Neural cell (in vitro differentiated cells): ENCODE measurements at regions not wholly inside any gene's neighbourhood (a gene's known extent, or its start where the extent isn't known, plus 50 kb on each side); places are given as distances from the start of the nearest gene placed in this dataset.

ENCODE experiments used
- EZH2 ChIP-seq: fragments of 200-600, 300-800 bp; shearing (Covaris generic), sonication (generic); IDR thresholded peaks from 2 replicates; pipeline ENCODE4 v1.6.1; 2014; ENCODE audit warnings: antibody characterized with exemption, low read length, borderline replicate concordance, mild to moderate bottlenecking; ENCODE audit not compliant: insufficient read depth, poor library complexity, severe bottlenecking
- POLR2AphosphoS5 ChIP-seq: IDR thresholded peaks from 2 replicates; pipeline ENCODE4 v1.6.1; 2012
- RAD21 ChIP-seq: fragments of 450-650 bp; conservative IDR thresholded peaks from 2 replicates; pipeline ENCODE4 v1.6.1; 2014; ENCODE audit warnings: antibody characterized with exemption, mild to moderate bottlenecking, moderate library complexity
- TAF1 ChIP-seq: IDR thresholded peaks from 2 replicates; pipeline ENCODE4 v1.6.1; 2012; ENCODE audit warnings: low read depth
- TF ChIP-seq, protein P1 (sequence below): fragments of 450-650 bp; IDR thresholded peaks from 2 replicates; pipeline ENCODE4 v1.5.1; 2014; ENCODE audit warnings: antibody characterized with exemption, mild to moderate bottlenecking, moderate library complexity; ENCODE audit not compliant: poor library complexity, severe bottlenecking

DNA sequence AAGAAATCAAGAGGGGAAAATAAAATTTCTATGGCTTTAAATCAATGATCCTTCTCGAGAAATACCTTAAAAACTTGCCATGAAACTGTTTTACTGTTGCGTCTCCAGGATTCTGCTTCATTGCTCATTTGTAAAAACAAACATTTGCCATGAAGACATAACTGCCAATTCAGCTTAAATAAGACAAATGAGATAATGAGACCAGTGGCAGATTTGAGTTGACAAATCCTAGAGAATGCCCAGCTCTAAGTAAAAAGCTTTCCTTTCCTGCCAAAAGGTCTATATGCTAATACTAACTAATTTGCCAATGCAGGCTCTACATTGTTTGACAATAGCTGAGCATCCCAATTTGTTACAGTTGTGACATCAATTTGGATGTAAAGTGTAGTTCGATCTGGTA is 400.5 kb upstream of the PCDH9 start:
- TF ChIP-seq POLR2AphosphoS5 (no peak), RAD21 (no peak), EZH2 (no peak), TAF1 (no peak)
- TF ChIP-seq, protein P1, sequence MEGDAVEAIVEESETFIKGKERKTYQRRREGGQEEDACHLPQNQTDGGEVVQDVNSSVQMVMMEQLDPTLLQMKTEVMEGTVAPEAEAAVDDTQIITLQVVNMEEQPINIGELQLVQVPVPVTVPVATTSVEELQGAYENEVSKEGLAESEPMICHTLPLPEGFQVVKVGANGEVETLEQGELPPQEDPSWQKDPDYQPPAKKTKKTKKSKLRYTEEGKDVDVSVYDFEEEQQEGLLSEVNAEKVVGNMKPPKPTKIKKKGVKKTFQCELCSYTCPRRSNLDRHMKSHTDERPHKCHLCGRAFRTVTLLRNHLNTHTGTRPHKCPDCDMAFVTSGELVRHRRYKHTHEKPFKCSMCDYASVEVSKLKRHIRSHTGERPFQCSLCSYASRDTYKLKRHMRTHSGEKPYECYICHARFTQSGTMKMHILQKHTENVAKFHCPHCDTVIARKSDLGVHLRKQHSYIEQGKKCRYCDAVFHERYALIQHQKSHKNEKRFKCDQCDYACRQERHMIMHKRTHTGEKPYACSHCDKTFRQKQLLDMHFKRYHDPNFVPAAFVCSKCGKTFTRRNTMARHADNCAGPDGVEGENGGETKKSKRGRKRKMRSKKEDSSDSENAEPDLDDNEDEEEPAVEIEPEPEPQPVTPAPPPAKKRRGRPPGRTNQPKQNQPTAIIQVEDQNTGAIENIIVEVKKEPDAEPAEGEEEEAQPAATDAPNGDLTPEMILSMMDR = no peak
